Stimulated activated CD4-positive, alpha-beta T cell treated with anti-CD3 and anti-CD28 coated beads, Interleukin-4, amount 100 ng/mL, for 24 hours (primary cell): ENCODE measurements at regions not wholly inside any gene's neighbourhood (a gene's known extent, or its start where the extent isn't known, plus 50 kb on each side); places are given as distances from the start of the nearest gene placed in this dataset.
"Not testable (repeated sequence)": the region's sequence is repeated elsewhere in the genome, so short reads cannot be mapped to it uniquely, and the experiment has no call there.

Experiments
- DNase-seq: peaks from one replicate; pipeline ENCODE4 v3.0.0-alpha.2; 2020

DNA sequence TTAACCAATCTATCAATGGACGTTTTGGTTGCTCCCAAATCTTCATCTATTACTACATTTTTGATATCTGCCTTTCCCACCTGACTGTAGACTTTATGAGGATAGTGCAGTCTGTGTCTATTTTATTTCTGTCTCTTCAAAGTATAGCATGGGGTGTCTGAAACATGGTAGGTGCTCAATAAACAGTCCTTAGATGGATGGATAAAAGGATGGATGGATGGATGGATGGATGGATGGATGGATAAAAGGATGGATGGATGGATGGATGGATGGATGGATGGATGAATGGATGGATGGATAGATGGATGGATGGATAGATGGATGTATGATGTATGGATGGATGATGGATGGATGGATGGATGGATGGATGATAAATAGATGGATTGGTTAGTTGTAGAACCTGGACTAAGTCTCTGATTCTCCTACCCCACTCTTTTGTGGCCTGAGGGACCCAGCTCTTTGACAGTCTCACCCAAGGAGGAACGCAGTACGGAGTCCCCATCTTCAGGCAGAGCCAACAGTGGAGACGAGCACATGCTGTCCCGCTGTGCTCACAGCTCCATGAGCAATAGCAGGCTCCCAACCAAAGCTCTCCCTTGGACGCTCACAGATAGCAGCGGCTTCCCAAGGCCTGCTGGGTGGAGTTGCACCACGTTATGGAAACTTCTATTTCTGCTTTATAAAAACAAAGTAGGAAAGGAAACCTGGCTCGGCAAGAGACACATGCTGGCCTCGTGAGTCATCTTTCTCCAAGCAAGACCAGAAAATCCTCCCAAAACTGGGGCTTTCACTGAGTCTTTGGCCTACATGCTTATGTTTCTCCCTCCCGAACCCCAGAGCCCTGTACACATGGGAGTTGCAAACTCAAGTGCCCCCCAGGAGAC lies 448.0 kb downstream of the MIAT start:
- DNase-seq = no peak

DNA sequence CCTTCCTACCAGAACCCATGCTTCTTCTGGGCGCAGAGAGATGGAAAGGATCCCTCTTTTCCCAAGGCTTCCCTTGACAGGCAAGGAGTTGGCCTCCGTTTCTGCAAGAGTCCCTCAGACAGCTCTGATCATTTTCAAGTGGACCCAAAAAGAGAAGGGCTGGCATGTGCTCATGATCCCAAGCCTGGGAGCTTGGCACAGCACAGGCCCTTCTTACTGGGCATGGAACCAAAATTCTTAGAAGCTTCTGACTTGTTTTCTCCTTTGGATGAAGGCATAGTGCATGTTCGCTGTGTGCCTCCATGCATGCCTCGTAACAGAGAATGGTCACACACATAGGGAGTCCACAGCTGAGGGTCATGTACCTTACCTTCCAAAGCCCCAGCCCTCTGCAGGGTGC lies 449.6 kb downstream of the MIAT start:
- no peak for DNase-seq

DNA sequence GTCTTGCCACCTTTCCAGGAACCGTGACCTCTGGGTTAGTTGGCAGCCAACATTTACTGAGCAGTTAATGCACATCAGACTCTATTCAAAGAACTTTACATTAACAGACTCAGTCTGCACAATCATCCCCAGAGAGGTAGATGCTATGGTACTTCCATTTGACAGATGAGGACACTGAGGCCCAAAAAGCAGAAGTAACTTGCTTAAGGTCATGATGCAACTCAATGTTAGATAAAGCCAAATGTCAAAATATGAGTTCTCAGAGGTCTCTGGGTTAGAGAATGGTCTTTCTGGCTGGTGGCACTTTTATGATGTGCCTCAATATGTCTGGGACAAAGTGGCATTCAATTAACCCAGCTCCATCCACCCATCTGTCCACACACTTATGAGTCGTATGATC lies 450.0 kb downstream of the MIAT start:
- no peak for DNase-seq

DNA sequence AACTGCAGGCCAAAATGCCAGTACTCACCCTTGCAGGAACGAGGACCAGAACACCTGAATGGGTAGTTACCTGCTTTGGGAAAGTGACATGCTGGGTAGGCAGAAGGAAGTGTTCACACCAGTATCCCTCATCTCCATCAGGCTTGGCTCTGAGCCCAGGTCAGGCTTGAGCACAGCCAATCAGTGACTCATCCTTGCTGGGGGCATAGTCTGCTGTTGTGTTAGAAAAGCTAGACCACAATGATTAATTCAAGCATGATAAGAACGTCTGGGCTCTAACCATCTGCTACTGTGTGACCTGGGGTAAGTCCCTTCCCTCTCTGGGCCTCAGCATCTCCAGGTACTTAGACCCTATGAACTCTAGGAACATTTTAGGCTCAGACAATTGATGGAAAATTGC lies 450.4 kb downstream of the MIAT start:
- DNase-seq = no peak

DNA sequence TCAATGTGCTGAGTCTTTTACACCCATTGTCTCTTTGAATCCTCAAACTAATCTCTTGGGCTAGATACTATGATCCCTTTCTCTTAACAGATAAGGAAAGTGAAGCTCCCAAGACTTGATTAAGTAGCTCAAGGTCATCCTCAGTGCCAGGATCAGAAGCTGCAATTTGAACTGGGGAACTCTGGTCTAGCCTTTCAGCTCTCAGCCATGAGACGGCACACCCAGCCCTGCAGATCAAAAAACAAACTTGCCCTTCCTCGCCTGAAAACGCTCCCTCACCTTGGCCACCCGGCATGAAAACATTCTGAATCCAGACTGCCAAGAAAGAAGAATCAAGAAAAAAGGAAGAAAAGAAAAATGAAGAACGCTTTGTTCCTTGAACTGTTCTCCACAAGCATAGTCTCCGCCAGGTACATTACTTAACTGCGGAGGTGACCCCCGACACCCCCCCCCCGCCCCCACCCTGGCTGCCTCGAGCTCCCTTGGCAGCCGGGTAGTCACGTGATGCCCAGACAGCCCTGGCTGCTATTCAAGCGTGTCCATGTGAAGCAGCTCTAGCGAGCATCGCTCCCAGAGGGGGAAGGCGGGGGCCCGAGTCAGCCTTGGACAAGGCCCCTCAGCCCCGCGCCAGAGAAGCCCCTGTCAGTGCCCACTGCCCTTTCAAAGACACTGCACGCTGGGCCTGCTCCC lies 451.2 kb downstream of the MIAT start:
- DNase-seq = no peak

DNA sequence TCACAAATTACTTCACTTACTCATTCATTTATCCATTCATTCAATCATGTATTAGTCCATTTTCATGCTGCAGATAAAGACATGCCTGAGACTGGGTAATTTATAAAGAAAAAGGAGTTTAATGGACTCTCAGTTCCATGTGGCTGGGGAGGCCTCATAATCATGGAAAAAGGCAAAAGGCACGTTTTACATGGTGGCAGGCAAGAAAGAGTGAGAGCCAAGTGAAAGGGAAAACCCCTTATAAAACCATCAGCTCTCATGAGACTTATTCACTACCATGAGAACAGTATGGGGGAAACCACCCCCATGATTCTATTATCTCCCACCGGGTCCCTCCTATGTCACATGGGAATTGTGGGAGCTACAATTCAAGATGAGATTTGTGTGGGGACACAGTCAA lies 452.0 kb downstream of the MIAT start:
- DNase-seq = not testable (repeated sequence)

DNA sequence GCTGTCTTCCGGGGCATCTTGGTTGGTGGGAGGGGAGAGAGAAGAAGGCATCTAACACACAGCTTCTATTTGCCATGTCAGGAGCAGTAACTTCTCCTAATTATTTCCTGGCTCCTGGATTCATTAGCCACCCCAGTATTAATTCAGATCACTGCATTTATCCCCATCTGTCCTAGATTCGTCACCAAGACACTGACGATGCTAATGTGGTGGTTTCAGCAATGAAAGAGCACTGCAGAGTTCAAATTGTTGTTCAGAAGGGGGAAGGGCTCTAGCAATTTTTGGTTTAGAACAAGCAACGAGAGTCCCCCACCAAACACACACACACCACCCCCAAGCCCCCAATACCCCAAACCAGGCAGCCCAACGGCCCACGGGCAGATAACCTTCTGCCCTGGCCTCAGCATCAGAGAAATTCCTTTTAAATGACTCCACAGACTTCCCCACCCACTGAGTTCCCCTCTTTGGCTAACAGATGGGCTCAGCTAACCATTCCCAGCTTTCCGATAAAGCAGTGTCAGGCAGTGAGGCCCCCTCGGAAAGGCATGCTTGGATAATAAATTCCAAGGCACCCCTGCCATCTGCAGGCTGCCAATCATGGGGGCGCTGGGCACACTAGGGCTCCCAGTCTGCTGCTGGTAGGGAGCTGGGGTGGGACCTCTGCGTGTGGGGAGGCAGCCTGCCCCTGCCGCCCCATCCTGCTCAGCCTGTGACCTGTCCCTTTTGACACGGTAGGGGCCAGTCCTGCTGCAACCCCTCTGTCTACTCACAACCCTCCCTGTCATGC lies 453.5 kb downstream of the MIAT start:
- no peak for DNase-seq

DNA sequence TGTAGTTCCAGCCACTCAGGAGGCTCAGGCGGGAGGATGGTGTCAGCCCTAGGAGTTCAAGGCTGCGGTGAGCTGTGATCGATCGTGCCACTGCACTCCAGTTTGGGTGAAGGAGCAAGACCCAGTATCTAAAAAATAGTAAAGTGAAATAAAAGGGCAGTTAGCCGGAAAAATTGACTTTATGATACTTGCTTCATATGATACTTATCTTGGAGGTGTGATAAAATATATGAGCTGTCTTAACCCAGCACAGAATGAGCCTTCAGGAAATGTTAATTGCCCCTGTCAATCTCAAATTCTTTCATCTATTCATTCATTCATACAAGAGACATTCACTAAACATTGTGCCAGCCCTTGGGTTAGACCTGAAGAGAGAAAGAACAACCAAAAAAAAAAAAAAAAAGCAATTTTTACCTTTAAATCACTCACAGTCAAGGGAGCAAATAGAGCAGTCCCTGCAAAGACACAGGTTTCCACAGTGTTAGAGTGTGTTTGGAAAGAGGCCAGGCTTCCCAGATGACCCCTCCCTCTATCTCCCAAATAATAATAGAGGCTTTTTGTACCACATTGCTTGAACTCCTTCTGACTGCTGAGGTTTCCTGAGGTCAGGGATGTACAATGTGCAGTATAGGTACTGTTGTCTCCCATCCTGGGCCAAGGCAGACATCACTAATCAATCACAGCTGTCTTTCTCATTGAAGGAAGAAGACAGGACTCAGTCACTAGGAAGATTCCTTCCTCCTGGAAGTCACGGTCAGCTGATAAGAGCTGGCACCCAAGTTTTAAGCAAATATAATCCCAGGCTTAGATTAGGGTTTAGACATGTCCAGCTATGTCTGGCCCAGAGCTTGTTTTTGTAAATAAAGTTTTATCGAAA lies 454.6 kb downstream of the MIAT start:
- no peak for DNase-seq

DNA sequence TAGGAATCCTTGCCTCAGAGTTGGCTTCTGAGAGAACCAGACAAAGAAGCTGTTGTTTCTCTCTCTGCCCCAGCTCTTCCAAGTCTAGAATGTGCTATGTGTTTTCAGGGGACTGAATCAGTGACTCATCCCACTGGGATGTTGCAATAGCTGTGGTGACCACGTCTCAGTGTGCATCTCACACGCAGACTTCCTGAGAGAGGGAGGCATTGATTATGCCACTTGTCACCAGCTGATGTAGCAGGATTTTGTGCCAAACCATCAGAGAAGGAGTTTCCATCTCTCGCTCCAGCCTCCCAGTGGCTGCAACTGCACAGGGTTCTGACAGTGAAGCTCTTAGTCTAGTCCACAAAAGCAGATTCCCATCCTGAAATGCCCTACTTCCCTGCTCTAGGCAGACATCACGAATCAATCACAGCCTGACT lies 455.8 kb downstream of the MIAT start:
- DNase-seq = no peak

DNA sequence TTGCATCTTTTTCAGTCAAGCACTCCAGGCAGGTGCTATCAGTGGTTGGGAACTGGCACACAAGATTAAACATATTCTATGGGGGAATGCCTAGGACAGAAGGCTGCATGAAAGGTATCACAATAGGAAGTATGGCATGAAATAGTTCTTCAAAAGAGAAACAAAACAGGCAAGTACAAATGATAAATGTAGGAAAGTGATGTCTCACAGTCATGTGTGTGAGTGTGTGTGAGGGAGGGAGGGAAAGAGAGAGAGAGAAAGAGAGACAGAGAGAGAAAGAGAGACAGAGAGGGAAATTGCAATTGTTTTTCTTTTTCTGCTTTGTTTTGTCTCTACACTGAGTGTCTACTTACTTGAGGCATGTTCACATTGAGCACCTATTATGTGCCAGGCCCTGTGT lies 456.3 kb downstream of the MIAT start:
- no peak for DNase-seq

DNA sequence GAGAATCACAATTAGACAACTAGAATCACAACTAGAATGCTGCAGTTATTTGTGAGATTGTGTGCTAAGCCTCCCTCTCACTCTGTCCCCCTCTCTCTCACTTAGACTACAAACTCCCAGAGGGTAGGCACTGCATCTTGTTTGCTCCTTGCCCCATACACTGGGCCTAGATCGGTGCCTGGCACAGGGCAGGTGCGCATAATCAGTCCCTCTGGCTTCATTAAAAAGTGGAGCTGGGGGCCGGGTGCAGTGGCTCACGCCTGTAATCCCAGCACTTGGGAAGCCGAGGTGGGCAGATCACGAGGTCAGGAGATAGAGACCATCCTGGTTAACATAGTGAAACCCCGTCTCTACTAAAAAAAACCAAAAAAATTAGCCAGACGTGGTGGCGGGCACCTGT lies 456.8 kb downstream of the MIAT start:
- no peak for DNase-seq

DNA sequence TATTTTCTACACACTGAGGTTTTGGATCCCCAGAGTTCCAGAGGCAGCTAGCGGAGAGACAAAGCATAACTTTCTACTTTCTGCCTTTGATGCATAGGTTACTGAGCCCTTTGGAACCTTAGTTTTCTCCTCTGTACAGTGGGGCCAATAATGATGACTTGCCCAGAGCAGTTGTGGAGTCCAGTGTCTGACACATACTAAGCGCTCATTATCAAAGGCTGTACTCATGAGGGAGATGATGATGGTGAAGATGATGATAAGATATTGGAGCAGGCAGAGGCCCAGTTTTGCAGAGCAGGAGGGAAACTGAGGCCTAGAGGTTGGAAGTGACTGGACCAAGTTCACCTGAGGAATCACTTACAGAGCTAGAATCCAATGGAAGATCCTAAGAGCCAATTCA lies 458.0 kb downstream of the MIAT start:
- no peak for DNase-seq

DNA sequence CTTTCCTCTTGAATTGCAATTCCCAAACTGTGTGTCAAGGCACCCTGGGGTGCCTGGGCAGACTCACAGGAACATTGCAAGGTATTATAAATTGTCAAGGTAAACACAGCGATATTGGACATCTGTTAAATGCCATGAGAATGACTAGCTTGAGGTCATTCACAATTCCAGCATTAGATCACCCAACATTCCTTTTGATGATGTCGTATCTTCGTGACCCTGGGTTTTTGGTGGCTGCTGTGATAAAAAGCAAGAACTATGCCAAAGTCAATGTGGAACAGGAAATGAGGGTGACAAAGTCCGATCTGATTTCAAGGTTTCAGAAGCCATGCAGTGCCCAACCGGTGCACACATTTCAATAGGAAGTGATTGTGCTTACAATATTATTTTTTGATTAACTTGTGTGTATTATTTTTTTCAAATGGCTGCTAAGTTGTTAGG lies 458.4 kb downstream of the MIAT start:
- DNase-seq = no peak

DNA sequence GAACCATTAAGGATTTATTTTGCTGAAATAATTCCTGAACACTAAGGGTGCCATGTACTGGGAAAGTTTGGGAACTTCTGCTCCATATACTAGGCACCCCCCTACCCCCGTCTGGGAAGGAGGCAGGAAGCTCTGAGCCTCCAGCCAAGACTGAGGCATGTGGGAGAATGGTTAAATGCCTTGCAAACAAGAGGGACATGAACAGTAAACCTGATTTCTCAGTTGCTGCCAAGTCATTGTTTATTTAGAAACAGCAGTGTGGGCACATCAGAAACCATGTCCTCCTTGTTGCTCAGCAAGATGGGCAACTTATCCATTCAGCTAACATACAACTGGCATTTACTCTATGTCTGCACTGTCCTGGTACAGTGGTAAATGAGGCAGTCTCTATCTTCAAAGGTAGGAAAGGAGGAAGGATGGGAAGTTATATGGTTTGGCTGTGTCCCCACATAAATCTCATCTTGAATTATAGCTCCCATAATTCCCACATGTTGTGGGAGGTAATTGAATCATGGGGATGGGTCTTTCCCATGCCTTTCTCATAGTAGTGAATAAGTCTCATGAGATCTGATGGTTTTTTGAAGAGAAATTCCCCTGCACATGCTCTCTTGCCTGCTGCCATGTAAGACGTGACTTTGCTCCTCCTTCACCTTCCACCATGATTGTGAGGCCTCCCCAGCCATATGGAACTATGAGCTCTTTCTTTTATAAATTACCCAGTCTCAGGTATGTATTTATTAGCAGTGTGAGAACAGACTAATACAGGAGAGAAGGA lies 459.1 kb downstream of the MIAT start:
- DNase-seq = no peak

DNA sequence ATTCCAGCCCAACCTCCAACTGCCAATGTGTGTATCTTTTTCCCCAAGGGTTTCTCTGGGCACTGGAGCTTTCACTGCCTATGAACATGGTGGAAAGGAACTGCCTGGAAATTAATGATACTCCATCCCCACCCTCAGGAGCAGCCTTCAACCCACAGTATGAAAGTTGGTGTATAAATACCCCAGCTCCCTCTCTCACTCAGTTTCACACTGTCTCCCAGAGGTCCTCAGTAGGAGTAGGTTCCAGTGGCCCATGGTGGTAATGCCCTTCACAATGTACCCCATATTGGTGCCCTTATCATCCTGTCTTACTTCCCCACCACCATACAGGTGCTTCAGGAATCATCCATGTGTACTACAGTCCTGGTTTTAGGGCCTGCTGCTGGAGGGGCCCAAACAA lies 462.6 kb downstream of the MIAT start:
- DNase-seq = no peak

DNA sequence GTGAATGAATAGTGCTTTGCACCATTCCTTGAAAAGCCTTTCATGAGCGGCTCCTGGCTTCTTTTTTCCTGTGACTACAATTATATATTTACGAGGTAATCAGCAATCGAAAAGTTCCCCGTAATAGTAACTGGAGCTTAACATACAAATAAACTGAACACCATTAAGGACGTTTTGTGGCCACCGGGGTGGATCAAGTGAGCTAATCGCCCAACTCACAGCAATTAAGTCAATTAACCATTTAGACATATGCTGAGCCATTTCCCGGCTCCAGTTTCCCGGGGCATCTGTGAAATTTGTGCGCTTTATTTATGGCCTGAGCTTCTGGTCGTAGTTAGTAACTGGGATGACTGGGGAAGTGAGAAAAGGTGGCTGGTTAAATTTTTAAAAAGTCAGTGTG lies 465.2 kb downstream of the MIAT start:
- DNase-seq = no peak

DNA sequence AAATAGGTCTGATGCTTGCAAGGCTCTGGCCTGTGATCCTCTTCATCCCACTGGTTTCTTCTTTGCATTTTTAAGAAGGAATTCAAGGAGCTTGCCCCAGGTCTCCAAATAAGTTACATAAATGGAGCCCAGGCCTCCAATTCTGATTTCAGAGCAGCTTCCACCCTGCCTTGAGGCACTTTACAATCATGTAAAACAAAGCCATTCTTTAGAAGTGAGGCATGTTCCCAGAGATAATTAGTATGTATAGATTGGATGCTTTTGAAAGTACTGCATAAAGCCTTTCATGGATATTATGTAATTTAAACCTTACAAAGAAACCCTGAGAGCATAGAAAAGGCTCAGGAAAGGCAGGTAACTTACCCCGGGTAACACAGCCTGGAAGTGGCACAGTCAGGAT lies 466.5 kb downstream of the MIAT start:
- DNase-seq = no peak

DNA sequence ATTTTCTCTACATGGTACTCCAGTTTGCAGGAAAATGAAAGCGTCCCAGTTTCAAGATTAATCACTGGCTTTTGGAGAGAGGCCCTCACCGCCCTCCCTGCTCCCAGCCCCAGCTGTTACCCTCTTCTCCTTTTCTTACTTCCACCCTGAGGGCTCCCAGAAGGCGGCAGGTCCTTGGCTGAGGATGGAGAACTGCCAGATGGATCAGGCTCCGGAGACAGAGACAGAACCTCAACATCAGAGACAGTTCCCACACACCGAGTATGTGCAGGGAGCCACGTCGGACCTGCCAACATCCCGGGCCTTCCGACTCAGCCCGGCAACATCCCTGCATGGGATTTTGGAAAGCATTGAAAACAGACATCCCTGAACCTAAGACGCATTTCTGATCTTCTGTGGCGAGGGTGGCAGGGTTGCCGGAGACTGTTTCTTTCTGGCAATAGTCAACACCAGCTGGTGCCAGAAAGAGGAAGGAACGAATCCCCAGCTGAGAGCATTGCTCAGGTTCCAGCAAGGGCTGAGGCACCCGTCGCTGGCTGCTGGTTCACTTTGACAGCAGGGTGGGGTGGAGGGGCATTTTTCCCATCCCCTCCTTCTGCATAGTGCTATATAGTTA lies 467.1 kb downstream of the MIAT start:
- no peak for DNase-seq

DNA sequence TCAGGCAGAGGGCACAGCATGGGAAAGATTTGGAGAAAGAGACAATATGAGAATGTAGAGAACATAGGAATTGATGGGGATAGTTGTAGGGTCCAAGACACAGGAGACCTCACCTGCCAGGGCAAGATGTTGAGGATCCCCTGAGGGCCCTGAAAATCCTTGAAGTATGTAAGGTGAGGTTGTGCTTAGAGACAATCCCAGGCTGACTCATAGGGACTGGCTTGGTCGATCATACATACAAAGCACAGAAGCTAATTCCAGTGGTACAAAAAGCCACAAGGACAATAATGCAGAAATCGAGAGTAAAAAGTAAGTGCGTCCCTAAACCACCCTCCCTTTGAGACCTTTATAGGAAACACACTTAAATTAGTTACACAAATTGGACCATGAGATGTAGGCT lies 468.2 kb downstream of the MIAT start:
- no peak for DNase-seq

DNA sequence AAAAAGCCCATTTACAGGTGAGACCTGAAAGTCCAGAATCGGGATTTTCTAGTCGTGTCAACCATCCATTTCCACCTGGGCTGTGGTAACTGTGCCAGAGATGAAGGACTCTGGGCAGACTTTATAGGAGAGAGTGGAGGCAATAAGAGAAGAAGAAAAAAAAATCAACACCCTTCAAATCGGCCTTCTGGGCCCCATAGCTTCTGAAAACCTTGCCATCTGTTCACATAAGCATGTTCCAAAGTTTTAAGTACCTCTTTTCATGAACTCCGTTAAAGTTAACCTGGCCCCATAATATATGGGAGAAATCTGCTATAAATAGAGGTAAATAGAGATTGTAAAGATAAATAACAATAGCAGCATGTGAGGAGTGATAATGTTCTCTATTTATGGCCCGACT lies 470.5 kb downstream of the MIAT start:
- DNase-seq = no peak

DNA sequence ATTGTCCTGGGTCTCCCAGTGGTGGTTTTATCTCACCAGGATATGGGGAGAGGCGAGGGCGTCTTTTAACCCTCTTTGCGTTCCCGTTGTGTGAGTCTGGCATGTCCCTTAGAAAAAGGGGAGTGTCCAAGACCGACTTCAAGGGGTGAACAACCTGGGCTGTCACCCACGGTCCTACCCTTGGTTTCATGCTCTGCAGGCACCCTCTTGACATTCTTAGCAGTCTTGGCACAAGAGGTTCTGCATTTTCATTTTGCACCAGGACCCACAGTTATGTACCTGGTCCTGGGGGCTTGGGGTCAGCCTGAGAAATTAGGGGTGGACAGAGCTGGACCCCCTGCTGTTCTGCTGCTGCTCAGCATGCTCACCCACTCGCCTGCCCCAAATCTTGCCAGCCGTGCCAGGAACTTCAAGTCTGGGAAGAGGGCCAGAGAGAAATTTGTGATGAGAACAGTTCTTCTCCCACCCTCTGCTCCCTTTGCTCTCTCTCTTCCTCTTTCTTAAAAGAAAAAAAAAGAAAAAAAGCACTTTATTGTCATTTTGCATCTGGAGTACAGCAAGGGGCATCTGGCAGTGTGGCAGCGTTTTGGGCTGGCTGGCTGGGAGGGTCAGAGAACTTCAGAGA lies 471.2 kb downstream of the MIAT start:
- DNase-seq = no peak
